BE2C (cell line): ENCODE measurements at regions not wholly inside any gene's neighbourhood (a gene's known extent, or its start where the extent isn't known, plus 50 kb on each side); places are given as distances from the start of the nearest gene placed in this dataset.
"Not testable (repeated sequence)": the region's sequence is repeated elsewhere in the genome, so short reads cannot be mapped to it uniquely, and the experiment has no call there.

Experiments
- DNase-seq: peaks from one replicate; pipeline ENCODE4 v3.0.0-alpha.2; 2020
- H3K27me3 ChIP-seq: fragments of 250-450 bp; sonication (Bioruptor Pico); 2 replicates; pipeline ENCODE4 v1.5.1; 2020; ENCODE audit warnings: mild to moderate bottlenecking
- H3K36me3 ChIP-seq: fragments of 250-450 bp; sonication (Bioruptor Pico); 2 replicates; pipeline ENCODE4 v1.5.1; 2020; ENCODE audit warnings: mild to moderate bottlenecking
- H3K4me1 ChIP-seq: fragments of 250-450 bp; sonication (Bioruptor Pico); 2 replicates; pipeline ENCODE4 v1.5.1; 2020
- H3K4me3 ChIP-seq: 2 replicates; pipeline ENCODE4 v1.5.1; 2011; ENCODE audit warnings: low read depth, low read length
- H3K9me3 ChIP-seq: fragments of 250-450 bp; sonication (Bioruptor Pico); 2 replicates; pipeline ENCODE4 v1.5.1; 2020
- TF ChIP-seq, protein P1 (sequence below): IDR thresholded peaks from 2 replicates; pipeline ENCODE4 v1.5.1; 2012; ENCODE audit warnings: mild to moderate bottlenecking, low read depth, low read length

DNA sequence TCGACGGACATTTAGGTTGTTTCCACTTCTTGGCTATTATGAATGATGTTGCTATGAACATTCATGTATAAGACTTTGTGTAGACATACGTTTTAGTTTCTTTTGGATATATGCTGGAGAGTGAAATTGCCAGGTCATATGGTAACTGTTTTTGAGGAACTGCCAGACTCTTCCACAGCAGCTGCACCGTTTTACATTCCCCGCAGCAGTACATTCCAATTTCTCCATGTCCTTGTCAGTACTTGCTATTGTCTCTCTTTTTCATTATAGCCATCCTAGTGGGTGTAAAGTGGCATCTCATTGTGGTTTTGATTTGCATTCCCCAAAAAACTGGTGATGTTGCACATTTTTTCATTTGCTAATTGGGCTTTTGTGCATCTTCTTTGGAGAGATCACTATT is 73.1 kb upstream of the GARIN1A start:
- H3K27me3 ChIP-seq, DNase-seq, H3K36me3 ChIP-seq, H3K4me3 ChIP-seq, H3K4me1 ChIP-seq, H3K9me3 ChIP-seq: not testable (repeated sequence)

DNA sequence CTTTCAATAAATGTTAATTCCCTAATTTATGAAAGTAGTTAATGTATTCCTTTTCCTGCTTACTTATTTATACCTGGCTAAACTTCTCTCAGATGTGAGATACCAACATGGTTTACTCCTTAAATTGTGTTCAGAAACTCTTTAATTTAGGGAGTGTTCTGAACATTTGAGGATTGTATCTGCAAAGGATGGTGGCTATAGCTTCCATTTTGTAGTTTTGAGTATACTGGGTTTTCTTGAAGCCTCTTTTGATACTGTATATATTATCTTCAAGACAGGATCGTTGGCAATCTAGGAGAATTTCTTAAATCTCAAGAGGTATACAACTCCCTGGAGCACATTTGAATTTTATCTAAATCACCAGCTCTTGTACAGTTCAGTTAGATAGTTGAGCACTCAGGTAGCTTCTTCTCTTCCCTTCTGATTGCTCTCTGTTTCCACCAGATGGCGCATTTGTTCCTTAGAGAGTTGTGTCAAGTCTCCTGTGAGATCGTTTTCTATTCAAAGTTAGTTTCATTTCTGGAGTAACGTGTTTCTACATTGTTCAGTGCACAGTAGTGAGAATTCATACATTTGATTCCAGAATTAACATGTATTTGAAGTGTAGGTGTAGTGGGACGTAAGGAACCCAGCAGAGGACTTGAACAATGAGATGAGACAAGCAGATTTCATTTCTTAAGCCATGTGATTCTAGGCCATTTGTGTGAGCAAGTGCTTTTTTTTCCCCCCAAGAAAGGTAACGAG is 63.2 kb upstream of the GARIN1A start:
- H3K36me3 ChIP-seq, H3K27me3 ChIP-seq, H3K4me1 ChIP-seq, H3K9me3 ChIP-seq: not testable (repeated sequence)
- H3K4me3 ChIP-seq: peak overlapping the region; percentile 28
- TF ChIP-seq, protein P1, sequence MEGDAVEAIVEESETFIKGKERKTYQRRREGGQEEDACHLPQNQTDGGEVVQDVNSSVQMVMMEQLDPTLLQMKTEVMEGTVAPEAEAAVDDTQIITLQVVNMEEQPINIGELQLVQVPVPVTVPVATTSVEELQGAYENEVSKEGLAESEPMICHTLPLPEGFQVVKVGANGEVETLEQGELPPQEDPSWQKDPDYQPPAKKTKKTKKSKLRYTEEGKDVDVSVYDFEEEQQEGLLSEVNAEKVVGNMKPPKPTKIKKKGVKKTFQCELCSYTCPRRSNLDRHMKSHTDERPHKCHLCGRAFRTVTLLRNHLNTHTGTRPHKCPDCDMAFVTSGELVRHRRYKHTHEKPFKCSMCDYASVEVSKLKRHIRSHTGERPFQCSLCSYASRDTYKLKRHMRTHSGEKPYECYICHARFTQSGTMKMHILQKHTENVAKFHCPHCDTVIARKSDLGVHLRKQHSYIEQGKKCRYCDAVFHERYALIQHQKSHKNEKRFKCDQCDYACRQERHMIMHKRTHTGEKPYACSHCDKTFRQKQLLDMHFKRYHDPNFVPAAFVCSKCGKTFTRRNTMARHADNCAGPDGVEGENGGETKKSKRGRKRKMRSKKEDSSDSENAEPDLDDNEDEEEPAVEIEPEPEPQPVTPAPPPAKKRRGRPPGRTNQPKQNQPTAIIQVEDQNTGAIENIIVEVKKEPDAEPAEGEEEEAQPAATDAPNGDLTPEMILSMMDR: peak; percentile 49
- peak; percentile 34 for DNase-seq

DNA sequence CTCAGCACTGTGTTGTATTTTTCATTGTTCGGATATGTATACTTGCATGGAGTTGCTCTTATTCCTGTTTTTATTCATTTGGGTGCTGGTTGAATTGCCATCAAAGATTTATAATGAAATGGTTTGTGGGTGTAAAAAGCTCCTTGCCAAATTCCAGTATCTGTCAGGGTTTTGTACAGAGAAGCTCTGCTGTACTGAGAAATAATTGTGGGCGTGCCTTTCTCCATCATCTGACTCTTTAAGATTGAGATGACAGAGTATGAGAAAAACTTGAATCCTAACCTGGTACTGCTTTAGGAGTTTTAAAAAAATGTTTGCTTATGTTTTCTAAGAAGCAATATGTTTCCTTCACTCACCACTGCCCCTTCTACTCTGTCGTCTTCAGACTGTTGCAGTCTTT is 58.7 kb upstream of the GARIN1A start:
- H3K27me3 ChIP-seq, DNase-seq, H3K4me3 ChIP-seq, H3K36me3 ChIP-seq, H3K9me3 ChIP-seq, H3K4me1 ChIP-seq: not testable (repeated sequence)

DNA sequence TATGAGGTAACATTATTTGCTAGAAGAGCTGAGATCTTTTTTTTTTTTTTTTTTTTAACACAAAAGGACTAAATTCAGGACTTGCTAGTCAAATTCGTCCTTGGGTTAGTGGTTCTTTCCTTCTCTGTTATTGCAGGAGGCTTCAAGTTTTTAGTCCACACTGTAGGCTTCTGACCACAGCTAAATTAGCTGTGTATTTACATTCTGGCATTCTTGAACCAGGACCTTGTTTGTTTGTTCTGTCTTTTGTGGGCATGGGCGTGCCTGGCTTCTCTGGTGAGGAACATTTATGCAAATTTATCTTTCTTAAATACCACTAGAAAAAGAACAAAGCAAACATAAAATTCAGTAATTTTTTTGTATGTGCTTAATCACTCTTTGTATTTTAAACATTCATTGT is 57.3 kb upstream of the GARIN1A start:
- H3K4me1 ChIP-seq, DNase-seq, H3K9me3 ChIP-seq, H3K36me3 ChIP-seq, H3K4me3 ChIP-seq, H3K27me3 ChIP-seq: not testable (repeated sequence)

DNA sequence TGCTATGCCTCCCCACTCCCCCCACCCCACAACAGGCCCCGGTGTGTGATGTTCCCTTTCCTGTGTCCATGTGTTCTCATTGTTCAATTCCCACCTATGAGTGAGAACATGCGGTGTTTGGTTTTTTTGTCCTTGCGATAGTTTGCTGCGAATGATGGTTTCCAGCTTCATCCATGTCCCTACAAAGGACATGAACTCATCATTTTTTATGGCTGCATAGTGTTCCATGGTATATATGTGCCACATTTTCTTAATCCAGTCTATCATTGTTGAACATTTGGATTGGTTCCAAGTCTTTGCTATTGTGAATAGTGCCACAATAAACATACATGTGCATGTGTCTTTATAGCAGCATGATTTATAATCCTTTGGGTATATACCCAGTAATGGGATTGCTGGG is 55.3 kb upstream of the GARIN1A start:
- not testable (repeated sequence) for H3K9me3 ChIP-seq, H3K27me3 ChIP-seq, H3K4me3 ChIP-seq, DNase-seq, H3K4me1 ChIP-seq, H3K36me3 ChIP-seq
